Thyroid gland (tissue), 4 donors: ENCODE measurements at regions not wholly inside any gene's neighbourhood (a gene's known extent, or its start where the extent isn't known, plus 50 kb on each side); places are given as distances from the start of the nearest gene placed in this dataset.

Experiments
- POLR2A ChIP-seq, 2 donors: fragments of 450-650 bp; IDR thresholded peaks; one replicate each; pipeline ENCODE4 v1.6.1; 2017; ENCODE audit warnings: antibody characterized with exemption in 2 of 2, mild to moderate bottlenecking in 2 of 2, moderate library complexity in 1 of 2
- TF ChIP-seq, protein P1 (sequence below), 6 experiments: fragments of 200-600 bp in 3 of 6; fragments of 450-650 bp in 3 of 6; sonication (generic) in 3 of 6; IDR thresholded peaks; one replicate each; pipeline ENCODE4 v1.5.1; 2016 to 2019; ENCODE audit warnings: antibody characterized with exemption in 6 of 6, mild to moderate bottlenecking in 2 of 6, inconsistent platforms in 1 of 6, moderate library complexity in 1 of 6

DNA sequence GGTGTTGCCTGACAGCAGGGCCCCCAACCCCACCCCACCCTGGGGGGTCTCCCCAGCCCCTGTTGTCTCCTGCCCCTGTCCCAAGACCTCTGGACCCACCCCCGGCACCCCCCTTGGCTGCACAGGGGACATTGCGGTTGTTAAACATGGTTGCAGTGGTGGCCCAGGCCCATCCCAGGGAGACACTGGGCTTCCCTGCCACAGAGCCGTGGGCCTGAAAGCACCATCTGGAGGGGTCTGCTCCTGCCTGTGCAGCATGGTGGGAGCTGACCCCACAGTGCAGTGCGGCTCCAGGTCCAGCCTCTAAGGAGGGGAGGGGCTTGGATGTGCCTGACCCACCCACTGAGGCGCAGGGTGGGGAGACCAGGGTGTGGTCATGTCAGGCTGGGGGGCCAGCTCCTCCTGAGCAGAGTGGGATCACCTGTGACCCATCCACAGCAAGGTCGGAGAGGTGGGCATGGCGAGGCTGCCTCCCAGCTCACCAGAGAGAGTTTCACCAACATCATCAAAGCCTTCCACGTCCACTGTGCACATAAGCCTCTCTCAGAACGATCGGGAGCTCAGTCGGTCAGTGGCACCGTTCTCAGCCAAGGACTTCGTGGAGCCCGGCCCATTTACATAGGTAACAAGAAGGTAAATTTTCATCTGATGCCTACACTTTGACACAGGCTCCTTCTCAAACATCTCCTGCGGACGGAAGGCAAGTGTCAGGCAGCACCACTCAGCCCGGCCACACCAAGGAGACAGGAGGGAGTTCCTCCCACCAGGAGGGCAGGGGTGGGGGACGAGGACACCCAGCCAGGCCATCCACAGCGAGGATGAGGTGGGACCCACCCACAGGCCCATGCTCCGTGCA is 201.1 kb downstream of the BRD1 start:
- TF ChIP-seq, protein P1, sequence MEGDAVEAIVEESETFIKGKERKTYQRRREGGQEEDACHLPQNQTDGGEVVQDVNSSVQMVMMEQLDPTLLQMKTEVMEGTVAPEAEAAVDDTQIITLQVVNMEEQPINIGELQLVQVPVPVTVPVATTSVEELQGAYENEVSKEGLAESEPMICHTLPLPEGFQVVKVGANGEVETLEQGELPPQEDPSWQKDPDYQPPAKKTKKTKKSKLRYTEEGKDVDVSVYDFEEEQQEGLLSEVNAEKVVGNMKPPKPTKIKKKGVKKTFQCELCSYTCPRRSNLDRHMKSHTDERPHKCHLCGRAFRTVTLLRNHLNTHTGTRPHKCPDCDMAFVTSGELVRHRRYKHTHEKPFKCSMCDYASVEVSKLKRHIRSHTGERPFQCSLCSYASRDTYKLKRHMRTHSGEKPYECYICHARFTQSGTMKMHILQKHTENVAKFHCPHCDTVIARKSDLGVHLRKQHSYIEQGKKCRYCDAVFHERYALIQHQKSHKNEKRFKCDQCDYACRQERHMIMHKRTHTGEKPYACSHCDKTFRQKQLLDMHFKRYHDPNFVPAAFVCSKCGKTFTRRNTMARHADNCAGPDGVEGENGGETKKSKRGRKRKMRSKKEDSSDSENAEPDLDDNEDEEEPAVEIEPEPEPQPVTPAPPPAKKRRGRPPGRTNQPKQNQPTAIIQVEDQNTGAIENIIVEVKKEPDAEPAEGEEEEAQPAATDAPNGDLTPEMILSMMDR (IDR thresholded peaks at IDR 0.05), result no peak
- no peak for TF ChIP-seq POLR2A (IDR thresholded peaks at IDR 0.05)
